SK-N-SH (cell line): ENCODE measurements at regions not wholly inside any gene's neighbourhood (a gene's known extent, or its start where the extent isn't known, plus 50 kb on each side); places are given as distances from the start of the nearest gene placed in this dataset.

ENCODE experiments used
- CTCF ChIA-PET: fragments of 300-600, 350-600 bp; formaldehyde crosslinking; extraction: SDS; loops from one replicate; lab custom pipeline; 2021; lab: Yijun Ruan, JAX
- POLR2A ChIA-PET: fragments of 350-600 bp; sonication (Branson Sonifier 250); formaldehyde crosslinking; extraction: SDS; loops from one replicate; lab custom pipeline; 2020; ENCODE audit warnings: antibody characterized with exemption, inconsistent platforms; lab: Yijun Ruan, JAX
- DNase-seq: peaks from one replicate; pipeline ENCODE4 v3.0.0; 2012
- H2AFZ ChIP-seq: fragments of 200-600 bp; sonication (generic); 2 replicates; pipeline ENCODE4 v1.8.1; 2016; ENCODE audit warnings: antibody characterized with exemption, mild to moderate bottlenecking, low read depth
- H3F3A ChIP-seq: fragments of 200-600 bp; sonication (generic); replicated peaks from 2 replicates; pipeline ENCODE3; 2016; ENCODE audit warnings: antibody characterized with exemption, mild to moderate bottlenecking; ENCODE audit not compliant: insufficient read depth
- H3K27ac ChIP-seq, 2 experiments: fragments of 200-500 bp in 1 of 2; fragments of 200-600 bp in 1 of 2; sonication (Bioruptor generic) in 1 of 2; sonication (generic), shearing (Covaris generic) in 1 of 2; 2 replicates each; pipeline versions ENCODE4 v1.5.1 to v1.6.1; 2014 to 2016; ENCODE audit warnings: low read depth in 2 of 2, inconsistent platforms in 1 of 2, low read length in 1 of 2, mild to moderate bottlenecking in 1 of 2, mixed read lengths in 1 of 2
- H3K27me3 ChIP-seq: fragments of 200-600 bp; sonication (generic), shearing (Covaris generic); 2 replicates; pipeline ENCODE4 v1.6.1; 2016; ENCODE audit warnings: mixed run types; ENCODE audit not compliant: insufficient read depth
- H3K36me3 ChIP-seq, 2 experiments: fragments of 200-500 bp in 1 of 2; fragments of 200-600 bp in 1 of 2; sonication (Bioruptor generic) in 1 of 2; sonication (generic) in 1 of 2; replicated peaks in 1 of 2; 2 replicates each; pipeline versions ENCODE3 to v1.5.1; 2014 to 2016; ENCODE audit warnings: low read length in 1 of 2, mild to moderate bottlenecking in 1 of 2; ENCODE audit not compliant: insufficient read depth in 2 of 2, control insufficient read depth in 1 of 2
- H3K4me1 ChIP-seq, 2 experiments: fragments of 200-500 bp in 1 of 2; fragments of 200-600 bp in 1 of 2; sonication (Bioruptor generic) in 1 of 2; sonication (generic), shearing (Covaris generic) in 1 of 2; 2 replicates each; pipeline versions ENCODE4 v1.5.1 to v1.6.1; 2014 to 2016; ENCODE audit warnings: low read depth in 1 of 2, low read length in 1 of 2, mixed run types in 1 of 2; ENCODE audit not compliant: insufficient read depth in 2 of 2, control insufficient read depth in 1 of 2
- H3K4me2 ChIP-seq: fragments of 200-600 bp; sonication (generic), shearing (Covaris generic); 2 replicates; pipeline ENCODE4 v1.6.1; 2017; ENCODE audit warnings: mixed run types
- H3K4me3 ChIP-seq, 2 experiments: fragments of 200-500 bp in 1 of 2; fragments of 200-600 bp in 1 of 2; sonication (Bioruptor generic) in 1 of 2; sonication (generic), shearing (Covaris generic) in 1 of 2; 2 replicates each; pipeline versions ENCODE4 v1.5.1 to v1.8.1; 2014 to 2016; ENCODE audit warnings: low read depth in 2 of 2, inconsistent platforms in 1 of 2, low read length in 1 of 2, mild to moderate bottlenecking in 1 of 2, mixed read lengths in 1 of 2, moderate library complexity in 1 of 2
- H3K79me2 ChIP-seq: fragments of 200-600 bp; sonication (generic); 2 replicates; pipeline ENCODE4 v1.8.1; 2017; ENCODE audit warnings: mild to moderate bottlenecking; ENCODE audit not compliant: insufficient read depth
- H3K9ac ChIP-seq: fragments of 200-600 bp; sonication (generic); 2 replicates; pipeline ENCODE4 v1.6.1; 2017; ENCODE audit warnings: mixed run types
- H3K9me2 ChIP-seq: fragments of 200-600 bp; sonication (generic); 2 replicates; pipeline ENCODE4 v1.6.1; 2017; ENCODE audit warnings: mixed run types
- H3K9me3 ChIP-seq: fragments of 200-600 bp; sonication (generic); 2 replicates; pipeline ENCODE4 v1.6.1; 2017; ENCODE audit warnings: mixed run types, mild to moderate bottlenecking, moderate library complexity
- H4K20me1 ChIP-seq: fragments of 200-600 bp; sonication (generic); 2 replicates; pipeline ENCODE4 v1.6.1; 2017; ENCODE audit warnings: mild to moderate bottlenecking, mixed run types; ENCODE audit not compliant: insufficient read depth
- CHD2 ChIP-seq: fragments of 150-350 bp; IDR thresholded peaks from 2 replicates; pipeline ENCODE4 v1.6.1; 2018; ENCODE audit warnings: low read length; ENCODE audit not compliant: partially characterized antibody
- ELF1 ChIP-seq: IDR thresholded peaks from 2 replicates; pipeline ENCODE4 v1.4.0; 2012
- EP300 ChIP-seq, 2 experiments: IDR thresholded peaks; 2 replicates each; pipeline versions ENCODE4 v1.4.0 to v1.6.1; 2012; ENCODE audit warnings: borderline replicate concordance in 1 of 2, low read depth in 1 of 2, low read length in 1 of 2
- EZH2phosphoT487 ChIP-seq: fragments of 200-600 bp; sonication (generic); IDR thresholded peaks from 2 replicates; pipeline ENCODE4 v1.6.1; 2017; ENCODE audit warnings: low read depth, mixed run types, mild to moderate bottlenecking, antibody characterized with exemption, moderate library complexity, borderline replicate concordance
- FOXJ3 ChIP-seq: sonication (generic); formaldehyde crosslinking; IDR thresholded peaks from 2 replicates; pipeline ENCODE4 v1.5.1; 2020; ENCODE audit warnings: mild to moderate bottlenecking, missing genetic modification reagents
- FOXM1 ChIP-seq: IDR thresholded peaks from 2 replicates; pipeline ENCODE4 v1.4.0; 2012; ENCODE audit warnings: low read depth, mild to moderate bottlenecking
- GABPA ChIP-seq: IDR thresholded peaks from 2 replicates; pipeline ENCODE4 v1.4.0; 2012; ENCODE audit warnings: low read depth, mild to moderate bottlenecking
- MXI1 ChIP-seq: IDR thresholded peaks from 2 replicates; pipeline ENCODE4 v1.6.1; 2012; ENCODE audit warnings: mild to moderate bottlenecking, low read depth, low read length, improper control_type of control experiment
- NFIC ChIP-seq: IDR thresholded peaks from 2 replicates; pipeline ENCODE4 v1.4.0; 2012; ENCODE audit warnings: borderline replicate concordance
- NRF1 ChIP-seq: IDR thresholded peaks from 2 replicates; pipeline ENCODE4 v1.6.1; 2012; ENCODE audit warnings: low read depth, mild to moderate bottlenecking, low read length
- POLR2AphosphoS5 ChIP-seq: IDR thresholded peaks from 2 replicates; pipeline ENCODE4 v1.6.1; 2012; ENCODE audit warnings: low read depth, low read length
- RAD21 ChIP-seq: IDR thresholded peaks from 2 replicates; pipeline ENCODE4 v1.6.1; 2012; ENCODE audit warnings: mild to moderate bottlenecking, low read length
- RCOR1 ChIP-seq: fragments of 150-350 bp; IDR thresholded peaks from 2 replicates; pipeline ENCODE4 v1.6.1; 2017; ENCODE audit warnings: antibody characterized with exemption, low read length
- RFX5 ChIP-seq: IDR thresholded peaks from 2 replicates; pipeline ENCODE4 v1.6.1; 2012; ENCODE audit warnings: mild to moderate bottlenecking, improper control_type of control experiment, low read length
- RXRA ChIP-seq: IDR thresholded peaks from 2 replicates; pipeline ENCODE4 v1.4.0; 2012; ENCODE audit warnings: low read depth, mild to moderate bottlenecking, borderline replicate concordance
- SMC3 ChIP-seq: IDR thresholded peaks from 2 replicates; pipeline ENCODE4 v1.6.1; 2012; ENCODE audit warnings: low read depth, low read length, improper control_type of control experiment
- TAF1 ChIP-seq: IDR thresholded peaks from 2 replicates; pipeline ENCODE4 v1.6.1; 2012; ENCODE audit warnings: low read depth, mild to moderate bottlenecking, low read length, moderate library complexity, borderline replicate concordance
- WGBS: methylation state at CpG from one replicate; pipeline ENCODE4 v1.1.6; 2017; ENCODE audit warnings: low lambda C conversion rate; 5-methylcytosine and 5-hydroxymethylcytosine counted together
- TF ChIP-seq, protein P1 (sequence below): IDR thresholded peaks from 2 replicates; pipeline ENCODE4 v1.4.0; 2012; ENCODE audit warnings: low read depth
- TF ChIP-seq, protein P2 (sequence below): IDR thresholded peaks from 2 replicates; pipeline ENCODE4 v1.4.0; 2012; ENCODE audit warnings: low read depth, borderline replicate concordance
- TF ChIP-seq, protein P3 (sequence below): IDR thresholded peaks from 2 replicates; pipeline ENCODE4 v1.4.0; 2012; ENCODE audit warnings: low read depth, borderline replicate concordance
- TF ChIP-seq, protein P4 (sequence below): IDR thresholded peaks from 2 replicates; pipeline ENCODE4; 2012

DNA sequence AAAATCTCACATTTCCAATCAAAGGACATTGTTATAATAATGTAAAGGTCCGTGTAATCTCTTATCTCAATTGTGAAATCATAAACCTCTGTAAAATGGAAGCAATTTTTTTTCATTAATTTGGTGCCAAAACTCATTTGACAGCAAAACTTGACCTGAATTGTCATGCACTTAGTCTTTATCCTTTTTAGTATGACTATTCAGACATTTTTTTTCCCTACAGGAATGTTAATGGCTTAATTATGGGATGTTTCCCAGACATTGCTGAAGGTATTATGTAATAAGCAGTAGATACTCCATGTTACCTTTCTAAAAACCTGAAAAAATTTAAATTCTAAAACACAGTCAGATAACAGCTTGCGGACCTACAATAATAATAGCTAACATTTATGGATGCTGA lies 228.9 kb downstream of the LHFPL1 start:
- no peaks in the 10 kb centered on the region for H3F3A ChIP-seq
- H3K27me3 ChIP-seq: no peaks in the 10 kb centered on the region; the same call in 1 of the 2 replicates
- no peaks in the 10 kb centered on the region for H3K36me3 ChIP-seq
- no peak overlapping the region for H3K4me3 ChIP-seq
- ChIA-PET CTCF (no interaction called here), POLR2A (no interaction called here)
- no peaks in the 10 kb centered on the region for H3K9me2 ChIP-seq
- H3K79me2 ChIP-seq: no peaks in the 10 kb centered on the region
- no peak overlapping the region for H3K27ac ChIP-seq
- TF ChIP-seq RCOR1 (no peak), GABPA (no peak), FOXM1 (no peak), ELF1 (no peak), NFIC (no peak), EP300 (IDR thresholded peaks at IDR 0.05; ENCODE audit: borderline replicate concordance in 1 of 2, low read depth in 1 of 2, low read length in 1 of 2) (no peak), EZH2phosphoT487 (no peak), TAF1 (no peak)
- TF ChIP-seq, protein P1, sequence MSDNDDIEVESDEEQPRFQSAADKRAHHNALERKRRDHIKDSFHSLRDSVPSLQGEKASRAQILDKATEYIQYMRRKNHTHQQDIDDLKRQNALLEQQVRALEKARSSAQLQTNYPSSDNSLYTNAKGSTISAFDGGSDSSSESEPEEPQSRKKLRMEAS: no peak
- TF ChIP-seq, protein P2, sequence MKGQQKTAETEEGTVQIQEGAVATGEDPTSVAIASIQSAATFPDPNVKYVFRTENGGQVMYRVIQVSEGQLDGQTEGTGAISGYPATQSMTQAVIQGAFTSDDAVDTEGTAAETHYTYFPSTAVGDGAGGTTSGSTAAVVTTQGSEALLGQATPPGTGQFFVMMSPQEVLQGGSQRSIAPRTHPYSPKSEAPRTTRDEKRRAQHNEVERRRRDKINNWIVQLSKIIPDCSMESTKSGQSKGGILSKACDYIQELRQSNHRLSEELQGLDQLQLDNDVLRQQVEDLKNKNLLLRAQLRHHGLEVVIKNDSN: no peak
- DNase-seq: no peak
- H4K20me1 ChIP-seq: no peaks in the 10 kb centered on the region
- WGBS: 18% methylated on average over 2 of the region's 2 CpGs
- no peak overlapping the region for H3K4me2 ChIP-seq
- no peaks in the 10 kb centered on the region for H3K9me3 ChIP-seq
- no peak overlapping the region for H3K9ac ChIP-seq
- no peak overlapping the region for H2AFZ ChIP-seq
- no peaks in the 10 kb centered on the region for H3K4me1 ChIP-seq

DNA sequence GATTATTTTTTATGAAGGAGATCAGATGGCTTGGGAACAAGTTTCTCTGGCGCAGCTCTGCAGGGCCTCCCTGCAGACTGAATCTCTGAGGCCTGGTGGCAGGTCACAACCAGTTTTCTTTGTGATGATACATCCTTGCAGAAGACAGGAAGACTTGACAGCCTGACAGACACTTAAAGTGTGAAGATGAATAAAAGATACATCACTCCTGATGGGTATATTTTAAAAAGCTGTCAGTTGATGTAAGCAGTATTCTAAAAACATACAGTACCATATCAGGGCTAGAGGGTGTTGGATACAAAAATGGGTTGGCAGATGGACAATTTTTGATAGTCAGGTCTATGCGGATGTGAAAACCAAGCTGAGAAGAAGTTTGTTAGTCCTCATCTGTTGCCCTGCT lies 239.5 kb downstream of the LHFPL1 start:
- H3F3A ChIP-seq: no peaks in the 10 kb centered on the region
- H3K9me2 ChIP-seq: no peaks in the 10 kb centered on the region
- ChIA-PET POLR2A (no interaction called here), CTCF (no interaction called here)
- no peak overlapping the region for H3K4me3 ChIP-seq
- no peaks in the 10 kb centered on the region for H3K9me3 ChIP-seq
- H3K27ac ChIP-seq: no peak overlapping the region
- no peak overlapping the region for H3K9ac ChIP-seq
- no peaks in the 10 kb centered on the region for H3K36me3 ChIP-seq
- H3K4me1 ChIP-seq: no peaks in the 10 kb centered on the region
- 26% methylated on average over 2 of the region's 2 CpGs for WGBS
- no peak overlapping the region for H3K4me2 ChIP-seq
- no peaks in the 10 kb centered on the region for H4K20me1 ChIP-seq
- DNase-seq: no peak
- TF ChIP-seq POLR2AphosphoS5 (no peak), ELF1 (no peak), GABPA (no peak), NRF1 (no peak), MXI1 (no peak), CHD2 (no peak), EZH2phosphoT487 (no peak), FOXJ3 (CRISPR knock-in tag) (no peak), SMC3 (no peak), NFIC (no peak), RAD21 (no peak), TAF1 (no peak), RXRA (no peak), RFX5 (no peak)
- TF ChIP-seq, protein P3, sequence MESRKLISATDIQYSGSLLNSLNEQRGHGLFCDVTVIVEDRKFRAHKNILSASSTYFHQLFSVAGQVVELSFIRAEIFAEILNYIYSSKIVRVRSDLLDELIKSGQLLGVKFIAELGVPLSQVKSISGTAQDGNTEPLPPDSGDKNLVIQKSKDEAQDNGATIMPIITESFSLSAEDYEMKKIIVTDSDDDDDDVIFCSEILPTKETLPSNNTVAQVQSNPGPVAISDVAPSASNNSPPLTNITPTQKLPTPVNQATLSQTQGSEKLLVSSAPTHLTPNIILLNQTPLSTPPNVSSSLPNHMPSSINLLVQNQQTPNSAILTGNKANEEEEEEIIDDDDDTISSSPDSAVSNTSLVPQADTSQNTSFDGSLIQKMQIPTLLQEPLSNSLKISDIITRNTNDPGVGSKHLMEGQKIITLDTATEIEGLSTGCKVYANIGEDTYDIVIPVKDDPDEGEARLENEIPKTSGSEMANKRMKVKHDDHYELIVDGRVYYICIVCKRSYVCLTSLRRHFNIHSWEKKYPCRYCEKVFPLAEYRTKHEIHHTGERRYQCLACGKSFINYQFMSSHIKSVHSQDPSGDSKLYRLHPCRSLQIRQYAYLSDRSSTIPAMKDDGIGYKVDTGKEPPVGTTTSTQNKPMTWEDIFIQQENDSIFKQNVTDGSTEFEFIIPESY: no peak
- TF ChIP-seq, protein P4, sequence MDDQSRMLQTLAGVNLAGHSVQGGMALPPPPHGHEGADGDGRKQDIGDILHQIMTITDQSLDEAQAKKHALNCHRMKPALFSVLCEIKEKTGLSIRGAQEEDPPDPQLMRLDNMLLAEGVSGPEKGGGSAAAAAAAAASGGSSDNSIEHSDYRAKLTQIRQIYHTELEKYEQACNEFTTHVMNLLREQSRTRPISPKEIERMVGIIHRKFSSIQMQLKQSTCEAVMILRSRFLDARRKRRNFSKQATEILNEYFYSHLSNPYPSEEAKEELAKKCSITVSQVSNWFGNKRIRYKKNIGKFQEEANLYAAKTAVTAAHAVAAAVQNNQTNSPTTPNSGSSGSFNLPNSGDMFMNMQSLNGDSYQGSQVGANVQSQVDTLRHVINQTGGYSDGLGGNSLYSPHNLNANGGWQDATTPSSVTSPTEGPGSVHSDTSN: no peak
- TF ChIP-seq, protein P1: no peak
- TF ChIP-seq, protein P2: no peak
- no peak overlapping the region for H2AFZ ChIP-seq
- H3K79me2 ChIP-seq: no peaks in the 10 kb centered on the region
- no peaks in the 10 kb centered on the region for H3K27me3 ChIP-seq
